ENCODE measurements at regions not wholly inside any gene's neighbourhood (a gene's known extent, or its start where the extent isn't known, plus 50 kb on each side); places are given as distances from the start of the nearest gene placed in this dataset.

DNA sequence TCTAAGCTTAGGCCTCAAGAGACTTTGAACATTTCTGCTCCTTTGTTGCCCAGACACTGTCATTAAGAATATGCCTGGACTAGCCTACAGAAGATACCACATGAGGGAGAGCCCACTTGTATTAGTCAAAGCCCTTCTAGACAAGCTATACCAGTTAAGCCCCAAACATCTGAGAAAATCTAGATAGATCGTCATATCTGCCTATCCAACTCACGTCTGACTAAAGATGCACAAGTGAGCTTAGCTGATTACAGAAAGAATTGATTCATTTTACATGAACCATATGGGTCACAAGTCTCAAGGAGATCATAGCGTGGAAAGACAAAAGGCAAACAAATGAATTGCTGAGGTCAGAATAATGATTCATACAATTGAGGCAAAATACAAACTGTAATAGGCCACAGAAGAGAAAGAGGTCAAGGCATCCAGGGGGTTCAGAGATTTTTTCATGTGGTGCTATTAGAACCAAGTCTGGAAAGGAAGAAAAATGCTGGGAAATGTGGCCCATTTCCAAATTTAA is 1155.5 kb upstream of the TENM4 start:
- Histone ChIP-seq H3K4me3 (no peak overlapping the region), H3K4me1 (no peaks in the 10 kb centered on the region), H3K9me3 (no peaks in the 10 kb centered on the region), H3K27ac (no peak overlapping the region), H3K4me2 (no peak overlapping the region)
- DNase-seq (ENCODE audit: low read depth in 1 of 2, low spot score in 1 of 2) (no peak), FAIRE-seq (no peak), ATAC-seq (no peak)
- TF ChIP-seq JUN (IDR thresholded peaks at IDR 0.05) (no peak), GATA3 (IDR thresholded peaks at IDR 0.05; ENCODE audit: borderline replicate concordance) (no peak)
- TF ChIP-seq, protein P1, sequence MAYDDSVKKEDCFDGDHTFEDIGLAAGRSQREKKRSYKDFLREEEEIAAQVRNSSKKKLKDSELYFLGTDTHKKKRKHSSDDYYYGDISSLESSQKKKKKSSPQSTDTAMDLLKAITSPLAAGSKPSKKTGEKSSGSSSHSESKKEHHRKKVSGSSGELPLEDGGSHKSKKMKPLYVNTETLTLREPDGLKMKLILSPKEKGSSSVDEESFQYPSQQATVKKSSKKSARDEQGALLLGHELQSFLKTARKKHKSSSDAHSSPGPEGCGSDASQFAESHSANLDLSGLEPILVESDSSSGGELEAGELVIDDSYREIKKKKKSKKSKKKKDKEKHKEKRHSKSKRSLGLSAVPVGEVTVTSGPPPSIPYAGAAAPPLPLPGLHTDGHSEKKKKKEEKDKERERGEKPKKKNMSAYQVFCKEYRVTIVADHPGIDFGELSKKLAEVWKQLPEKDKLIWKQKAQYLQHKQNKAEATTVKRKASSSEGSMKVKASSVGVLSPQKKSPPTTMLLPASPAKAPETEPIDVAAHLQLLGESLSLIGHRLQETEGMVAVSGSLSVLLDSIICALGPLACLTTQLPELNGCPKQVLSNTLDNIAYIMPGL (CRISPR knock-in tag; IDR thresholded peaks at IDR 0.05; ENCODE audit: borderline replicate concordance), result no peak
- TF ChIP-seq, protein P2, sequence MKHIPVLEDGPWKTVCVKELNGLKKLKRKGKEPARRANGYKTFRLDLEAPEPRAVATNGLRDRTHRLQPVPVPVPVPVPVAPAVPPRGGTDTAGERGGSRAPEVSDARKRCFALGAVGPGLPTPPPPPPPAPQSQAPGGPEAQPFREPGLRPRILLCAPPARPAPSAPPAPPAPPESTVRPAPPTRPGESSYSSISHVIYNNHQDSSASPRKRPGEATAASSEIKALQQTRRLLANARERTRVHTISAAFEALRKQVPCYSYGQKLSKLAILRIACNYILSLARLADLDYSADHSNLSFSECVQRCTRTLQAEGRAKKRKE (CRISPR knock-in tag; IDR thresholded peaks at IDR 0.05; ENCODE audit: low read depth), result no peak
- POLR2A ChIA-PET, result no interaction called here
- CTCF ChIA-PET, result no interaction called here
- 36% methylated on average over 3 of the region's 3 CpGs for WGBS (ENCODE audit: missing lambda C conversion rate)

DNA sequence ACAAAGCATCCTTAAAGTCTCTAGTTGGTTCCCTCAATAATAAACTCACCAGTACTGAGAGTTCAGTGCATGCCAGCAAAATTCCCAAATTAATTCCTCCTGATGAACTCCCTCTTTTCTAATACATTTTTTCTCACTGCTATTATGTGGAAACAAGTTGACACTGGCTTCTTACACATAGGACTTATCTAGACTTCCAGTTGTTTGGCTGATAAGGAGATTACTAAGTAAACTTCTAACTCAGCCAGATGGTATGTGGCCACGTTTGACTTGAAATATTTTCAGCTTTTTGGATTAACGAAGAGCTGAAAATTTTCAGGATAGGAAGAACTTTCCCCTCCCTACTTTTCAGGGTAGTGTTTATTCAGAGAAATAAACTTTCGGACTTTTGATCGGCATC is 1154.2 kb upstream of the TENM4 start:
- H3K4me1 ChIP-seq, result no peaks in the 10 kb centered on the region
- H3K27ac ChIP-seq, result no peak overlapping the region
- TF ChIP-seq HOXA7 (CRISPR knock-in tag; IDR thresholded peaks at IDR 0.05) (no peak), KDM5A (IDR thresholded peaks at IDR 0.05) (no peak), ZSCAN20 (CRISPR knock-in tag; IDR thresholded peaks at IDR 0.05) (no peak), MYC (IDR thresholded peaks at IDR 0.05; ENCODE audit: borderline replicate concordance, low read length) (no peak), NPAS2 (CRISPR knock-in tag; IDR thresholded peaks at IDR 0.05; ENCODE audit: borderline replicate concordance) (no peak), TP53 (CRISPR knock-in tag; IDR thresholded peaks at IDR 0.05) (no peak), MAFK (IDR thresholded peaks at IDR 0.05; ENCODE audit: partially characterized antibody) (no peak), HEYL (CRISPR knock-in tag; IDR thresholded peaks at IDR 0.05) (no peak), CHD4 (IDR thresholded peaks at IDR 0.05; ENCODE audit: borderline replicate concordance) (no peak), SREBF2 (IDR thresholded peaks at IDR 0.05) (no peak), HOXB13 (CRISPR knock-in tag; IDR thresholded peaks at IDR 0.05; ENCODE audit: low read depth) (no peak), HOXB5 (CRISPR knock-in tag; IDR thresholded peaks at IDR 0.05) (no peak), ZNF302 (CRISPR knock-in tag; IDR thresholded peaks at IDR 0.05) (no peak), BHLHE40 (IDR thresholded peaks at IDR 0.05; ENCODE audit: low read depth, low read length) (no peak), POLR2A (IDR thresholded peaks at IDR 0.05; ENCODE audit: low read length) (no peak)
- TF ChIP-seq, protein P3, sequence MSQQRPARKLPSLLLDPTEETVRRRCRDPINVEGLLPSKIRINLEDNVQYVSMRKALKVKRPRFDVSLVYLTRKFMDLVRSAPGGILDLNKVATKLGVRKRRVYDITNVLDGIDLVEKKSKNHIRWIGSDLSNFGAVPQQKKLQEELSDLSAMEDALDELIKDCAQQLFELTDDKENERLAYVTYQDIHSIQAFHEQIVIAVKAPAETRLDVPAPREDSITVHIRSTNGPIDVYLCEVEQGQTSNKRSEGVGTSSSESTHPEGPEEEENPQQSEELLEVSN (IDR thresholded peaks at IDR 0.05; ENCODE audit: borderline replicate concordance, low read depth), result no peak
- TF ChIP-seq, protein P4, sequence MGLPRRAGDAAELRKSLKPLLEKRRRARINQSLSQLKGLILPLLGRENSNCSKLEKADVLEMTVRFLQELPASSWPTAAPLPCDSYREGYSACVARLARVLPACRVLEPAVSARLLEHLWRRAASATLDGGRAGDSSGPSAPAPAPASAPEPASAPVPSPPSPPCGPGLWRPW (IDR thresholded peaks at IDR 0.05), result no peak
- TF ChIP-seq, protein P5, sequence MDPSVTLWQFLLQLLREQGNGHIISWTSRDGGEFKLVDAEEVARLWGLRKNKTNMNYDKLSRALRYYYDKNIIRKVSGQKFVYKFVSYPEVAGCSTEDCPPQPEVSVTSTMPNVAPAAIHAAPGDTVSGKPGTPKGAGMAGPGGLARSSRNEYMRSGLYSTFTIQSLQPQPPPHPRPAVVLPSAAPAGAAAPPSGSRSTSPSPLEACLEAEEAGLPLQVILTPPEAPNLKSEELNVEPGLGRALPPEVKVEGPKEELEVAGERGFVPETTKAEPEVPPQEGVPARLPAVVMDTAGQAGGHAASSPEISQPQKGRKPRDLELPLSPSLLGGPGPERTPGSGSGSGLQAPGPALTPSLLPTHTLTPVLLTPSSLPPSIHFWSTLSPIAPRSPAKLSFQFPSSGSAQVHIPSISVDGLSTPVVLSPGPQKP (IDR thresholded peaks at IDR 0.05; ENCODE audit: low read depth, low read length), result no peak
- TF ChIP-seq, protein P2 (CRISPR knock-in tag; IDR thresholded peaks at IDR 0.05; ENCODE audit: low read depth), result no peak
- H3K4me2 ChIP-seq, result no peak overlapping the region
- H3K9me3 ChIP-seq, result no peaks in the 10 kb centered on the region
- ATAC-seq, result no peak
- FAIRE-seq, result no peak
- WGBS (ENCODE audit: missing lambda C conversion rate), result under 1% methylated on average over 4 of the region's 4 CpGs
- ChIA-PET POLR2A (no interaction called here), CTCF (no interaction called here)
- DNase-seq (ENCODE audit: low read depth in 1 of 2, low spot score in 1 of 2), result no peak
- no peak overlapping the region for H3K4me3 ChIP-seq
